MM.1S (cell line): ENCODE measurements at regions not wholly inside any gene's neighbourhood (a gene's known extent, or its start where the extent isn't known, plus 50 kb on each side); places are given as distances from the start of the nearest gene placed in this dataset.

ENCODE experiments used
- DNase-seq: peaks from one replicate; pipeline ENCODE4 v3.0.0-alpha.2; 2015
- H2AFZ ChIP-seq: fragments of 300-600 bp; sonication (generic); 2 replicates; pipeline ENCODE4 v1.6.0; 2016; ENCODE audit warnings: antibody characterized with exemption, low read length
- H3F3A ChIP-seq: fragments of 300-600 bp; sonication (generic); 2 replicates; pipeline ENCODE4 v1.6.1; 2016; ENCODE audit warnings: mild to moderate bottlenecking, antibody characterized with exemption, low read length, moderate library complexity, mixed read lengths; ENCODE audit not compliant: insufficient read depth
- H3K27ac ChIP-seq: fragments of 300-600 bp; sonication (generic); 2 replicates; pipeline ENCODE4 v1.5.1; 2016; ENCODE audit warnings: mild to moderate bottlenecking, low read length
- H3K27me3 ChIP-seq: fragments of 300-600 bp; sonication (generic); replicated peaks from 2 replicates; pipeline ENCODE4 v1.6.0; 2016; ENCODE audit warnings: low read length; ENCODE audit not compliant: insufficient read depth
- H3K36me3 ChIP-seq: fragments of 300-600 bp; sonication (generic); replicated peaks from 2 replicates; pipeline ENCODE4 v1.6.1; 2016; ENCODE audit warnings: mild to moderate bottlenecking, low read length, mixed read lengths; ENCODE audit not compliant: insufficient read depth
- H3K4me1 ChIP-seq: fragments of 300-600 bp; sonication (generic); 2 replicates; pipeline ENCODE4 v1.6.1; 2016; ENCODE audit warnings: low read length, mixed read lengths
- H3K4me2 ChIP-seq: fragments of 300-600 bp; sonication (generic); 2 replicates; pipeline ENCODE4 v1.6.0; 2016; ENCODE audit warnings: low read depth, low read length
- H3K4me3 ChIP-seq: fragments of 300-600 bp; sonication (generic); 2 replicates; pipeline ENCODE4 v1.5.1; 2016; ENCODE audit warnings: low read length, mixed read lengths
- H3K79me2 ChIP-seq: fragments of 300-600 bp; sonication (generic); 2 replicates; pipeline ENCODE4 v1.6.1; 2016; ENCODE audit warnings: mixed run types, low read length, mixed read lengths
- H3K9ac ChIP-seq: fragments of 300-600 bp; sonication (generic); 2 replicates; pipeline ENCODE4 v1.6.1; 2016; ENCODE audit warnings: low read length, mixed read lengths
- H3K9me2 ChIP-seq: fragments of 300-600 bp; sonication (generic); replicated peaks from 2 replicates; pipeline ENCODE4 v1.6.1; 2016; ENCODE audit warnings: mild to moderate bottlenecking, low read length, mixed read lengths; ENCODE audit not compliant: insufficient read depth
- H3K9me3 ChIP-seq: fragments of 300-600 bp; sonication (generic); replicated peaks from 2 replicates; pipeline ENCODE4 v1.6.1; 2016; ENCODE audit warnings: mild to moderate bottlenecking, low read length, mixed read lengths; ENCODE audit not compliant: insufficient read depth
- H4K20me1 ChIP-seq: fragments of 300-600 bp; sonication (generic); 2 replicates; pipeline ENCODE4 v1.6.1; 2016; ENCODE audit warnings: mild to moderate bottlenecking, low read length, moderate library complexity, mixed read lengths; ENCODE audit not compliant: insufficient read depth
- EZH2 ChIP-seq: fragments of 300-600 bp; sonication (generic); optimal IDR thresholded peaks from 2 replicates; pipeline ENCODE3; 2017; ENCODE audit warnings: low read depth, mild to moderate bottlenecking, antibody characterized with exemption, low read length, mixed read lengths
- EZH2phosphoT487 ChIP-seq: fragments of 300-600 bp; sonication (generic); IDR thresholded peaks from 2 replicates; pipeline ENCODE4 v1.6.1; 2018; ENCODE audit warnings: antibody characterized with exemption, low read length
- TF ChIP-seq, protein P1 (sequence below): fragments of 300-600 bp; sonication (generic); IDR thresholded peaks from 2 replicates; pipeline ENCODE4 v1.5.1; 2016; ENCODE audit warnings: antibody characterized with exemption, low read length, mixed read lengths

DNA sequence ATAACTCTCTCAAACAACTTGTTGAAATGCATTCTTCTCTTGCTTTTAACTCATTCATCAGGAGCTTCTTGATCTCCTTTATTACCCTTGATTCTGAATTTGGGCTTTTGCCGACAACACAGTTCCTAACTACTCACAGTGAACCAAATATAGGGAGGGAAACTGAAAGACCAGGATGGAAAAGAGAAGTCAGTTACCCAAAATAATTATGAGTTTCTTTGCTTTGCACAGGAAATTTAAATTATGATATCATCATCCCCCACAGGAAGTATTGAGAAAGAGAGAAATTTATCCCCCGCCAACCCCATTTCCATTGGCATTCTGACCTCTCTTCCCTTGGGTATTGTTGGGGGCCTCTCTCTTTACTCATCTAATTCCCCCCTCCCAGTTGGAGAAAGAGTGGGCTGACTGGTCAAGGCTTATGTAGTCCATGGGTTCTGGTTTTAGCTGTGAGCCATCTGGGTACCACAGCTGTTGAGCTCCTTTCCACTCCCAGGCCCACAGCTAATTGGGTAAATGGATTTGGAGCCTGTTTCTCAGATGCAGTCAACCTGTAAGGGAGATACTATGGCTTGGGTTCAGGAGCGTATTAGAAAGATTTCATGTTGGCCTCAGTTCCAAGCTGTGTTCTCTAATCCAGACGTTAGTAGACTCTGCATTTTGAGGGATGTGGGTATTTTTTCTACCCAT, 109.0 kb downstream of the FZD1 start:
- TF ChIP-seq, protein P1, sequence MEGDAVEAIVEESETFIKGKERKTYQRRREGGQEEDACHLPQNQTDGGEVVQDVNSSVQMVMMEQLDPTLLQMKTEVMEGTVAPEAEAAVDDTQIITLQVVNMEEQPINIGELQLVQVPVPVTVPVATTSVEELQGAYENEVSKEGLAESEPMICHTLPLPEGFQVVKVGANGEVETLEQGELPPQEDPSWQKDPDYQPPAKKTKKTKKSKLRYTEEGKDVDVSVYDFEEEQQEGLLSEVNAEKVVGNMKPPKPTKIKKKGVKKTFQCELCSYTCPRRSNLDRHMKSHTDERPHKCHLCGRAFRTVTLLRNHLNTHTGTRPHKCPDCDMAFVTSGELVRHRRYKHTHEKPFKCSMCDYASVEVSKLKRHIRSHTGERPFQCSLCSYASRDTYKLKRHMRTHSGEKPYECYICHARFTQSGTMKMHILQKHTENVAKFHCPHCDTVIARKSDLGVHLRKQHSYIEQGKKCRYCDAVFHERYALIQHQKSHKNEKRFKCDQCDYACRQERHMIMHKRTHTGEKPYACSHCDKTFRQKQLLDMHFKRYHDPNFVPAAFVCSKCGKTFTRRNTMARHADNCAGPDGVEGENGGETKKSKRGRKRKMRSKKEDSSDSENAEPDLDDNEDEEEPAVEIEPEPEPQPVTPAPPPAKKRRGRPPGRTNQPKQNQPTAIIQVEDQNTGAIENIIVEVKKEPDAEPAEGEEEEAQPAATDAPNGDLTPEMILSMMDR, result no peak
- TF ChIP-seq EZH2phosphoT487 (no peak), EZH2 (no peak)
- Histone ChIP-seq H3K27ac (no peak overlapping the region), H3K4me1 (no peaks in the 10 kb centered on the region), H3K4me2 (no peak overlapping the region), H3K9ac (no peak overlapping the region), H3K9me2 (no peaks in the 10 kb centered on the region), H3K9me3 (no peaks in the 10 kb centered on the region), H2AFZ (no peak overlapping the region), H3F3A (no peaks in the 10 kb centered on the region), H3K4me3 (no peak overlapping the region), H4K20me1 (no peaks in the 10 kb centered on the region), H3K27me3 (no peaks in the 10 kb centered on the region), H3K36me3 (no peaks in the 10 kb centered on the region), H3K79me2 (no peaks in the 10 kb centered on the region)
- DNase-seq, result no peak

DNA sequence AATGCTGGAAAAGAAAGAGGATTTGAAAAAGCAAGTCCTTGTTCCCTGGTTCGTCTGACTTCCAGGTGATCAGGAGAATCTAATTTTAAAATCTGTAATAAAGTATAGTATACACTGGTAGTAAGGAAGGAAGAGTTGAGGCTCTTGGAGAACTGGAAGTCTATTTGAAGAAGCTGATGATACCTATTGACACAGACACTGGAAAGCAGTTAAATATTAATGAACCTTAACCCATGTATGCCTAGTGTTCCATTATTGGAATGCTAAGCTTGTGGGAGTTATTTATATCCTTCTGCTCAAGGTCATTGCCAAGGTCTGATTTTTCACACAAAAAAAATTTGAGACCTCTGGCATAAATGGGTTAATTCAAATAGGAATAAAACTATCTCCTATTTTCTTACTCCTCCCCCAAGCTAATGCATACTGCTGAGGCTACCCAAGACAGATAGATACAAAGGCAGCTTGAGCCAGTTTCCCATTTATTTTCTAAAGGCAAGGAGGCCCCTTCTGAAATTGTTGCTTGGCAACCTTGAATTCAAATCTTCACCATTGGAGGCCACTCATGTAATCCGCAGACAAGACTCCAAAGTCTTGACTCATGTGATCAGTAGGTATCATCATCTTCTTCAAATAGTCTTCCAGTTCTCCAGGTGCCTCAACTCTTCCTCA, 110.2 kb downstream of the FZD1 start:
- H3K79me2 ChIP-seq, result no peaks in the 10 kb centered on the region
- H3K4me3 ChIP-seq, result no peak overlapping the region
- no peaks in the 10 kb centered on the region for H3K36me3 ChIP-seq
- no peaks in the 10 kb centered on the region for H4K20me1 ChIP-seq
- no peaks in the 10 kb centered on the region for H3K9me3 ChIP-seq
- no peak overlapping the region for H2AFZ ChIP-seq
- H3K9ac ChIP-seq, result no peak overlapping the region
- TF ChIP-seq EZH2phosphoT487 (no peak), EZH2 (no peak)
- TF ChIP-seq, protein P1, result no peak
- H3F3A ChIP-seq, result no peaks in the 10 kb centered on the region
- H3K27me3 ChIP-seq, result no peaks in the 10 kb centered on the region
- no peaks in the 10 kb centered on the region for H3K9me2 ChIP-seq
- H3K27ac ChIP-seq, result no peak overlapping the region
- no peak overlapping the region for H3K4me2 ChIP-seq
- DNase-seq, result no peak
- H3K4me1 ChIP-seq, result no peaks in the 10 kb centered on the region

DNA sequence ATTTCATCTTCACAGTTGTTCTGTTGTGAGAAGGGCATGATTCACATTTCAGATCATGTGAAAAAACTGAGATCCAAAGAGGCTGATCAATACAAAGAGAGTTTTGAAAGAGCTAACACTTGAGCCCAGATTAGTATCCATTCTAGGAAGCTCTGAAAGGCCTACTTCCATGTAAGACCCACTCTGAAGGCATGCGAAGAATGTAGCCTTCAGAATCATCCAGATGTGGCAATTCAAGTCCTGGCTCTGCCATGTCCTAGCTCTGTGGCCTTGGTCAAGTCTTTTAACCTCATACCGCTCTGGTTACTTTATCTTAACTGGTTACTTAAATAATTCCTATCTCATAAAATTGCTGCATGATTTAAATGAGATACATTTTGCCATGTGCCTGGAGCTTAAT, 111.1 kb downstream of the FZD1 start:
- Histone ChIP-seq H3K9me2 (no peaks in the 10 kb centered on the region), H3K4me2 (no peak overlapping the region), H2AFZ (no peak overlapping the region), H4K20me1 (no peaks in the 10 kb centered on the region), H3K9me3 (no peaks in the 10 kb centered on the region), H3K27ac (no peak overlapping the region), H3K79me2 (no peaks in the 10 kb centered on the region), H3K9ac (no peak overlapping the region), H3K27me3 (no peaks in the 10 kb centered on the region), H3K36me3 (no peaks in the 10 kb centered on the region), H3K4me3 (no peak overlapping the region), H3F3A (no peaks in the 10 kb centered on the region), H3K4me1 (no peaks in the 10 kb centered on the region)
- TF ChIP-seq, protein P1, result no peak
- TF ChIP-seq EZH2phosphoT487, result no peak
- no peak for DNase-seq
